AG04450 (cell line): ENCODE measurements at regions not wholly inside any gene's neighbourhood (a gene's known extent, or its start where the extent isn't known, plus 50 kb on each side); places are given as distances from the start of the nearest gene placed in this dataset.

Experiments used
- CTCF ChIA-PET: fragments of 300-600, 350-600 bp; formaldehyde crosslinking; extraction: SDS; loops from one replicate; lab custom pipeline; 2022; ENCODE audit warnings: antibody characterized with exemption, inconsistent platforms; lab: Charles Lee
- POLR2A ChIA-PET: fragments of 350-600 bp; formaldehyde crosslinking; extraction: SDS; loops from one replicate; lab custom pipeline; 2021; ENCODE audit warnings: antibody characterized with exemption, inconsistent platforms; lab: Yijun Ruan, JAX
- DNase-seq: peaks from one replicate; pipeline ENCODE4 v3.0.0-alpha.2; 2011; ENCODE audit warnings: low read depth, low spot score
- H3K27ac ChIP-seq: one replicate; pipeline ENCODE4 v1.5.1; 2012; ENCODE audit warnings: low read depth, low read length, control low read depth
- H3K27me3 ChIP-seq: one replicate; pipeline ENCODE4 v1.6.0; 2012; ENCODE audit warnings: low read length; ENCODE audit not compliant: control insufficient read depth, insufficient read depth
- H3K4me3 ChIP-seq: 2 replicates; pipeline ENCODE4 v1.5.1; 2011; ENCODE audit warnings: mild to moderate bottlenecking, low read depth, low read length, control low read depth
- H3K9me3 ChIP-seq: 2 replicates; pipeline ENCODE4 v1.5.1; 2012; ENCODE audit warnings: low read length; ENCODE audit not compliant: control insufficient read depth, insufficient read depth
- TF ChIP-seq, protein P1 (sequence below): IDR thresholded peaks from 2 replicates; pipeline ENCODE4 v1.5.1; 2011; ENCODE audit warnings: low read depth, low read length, control low read depth, inconsistent platforms

DNA sequence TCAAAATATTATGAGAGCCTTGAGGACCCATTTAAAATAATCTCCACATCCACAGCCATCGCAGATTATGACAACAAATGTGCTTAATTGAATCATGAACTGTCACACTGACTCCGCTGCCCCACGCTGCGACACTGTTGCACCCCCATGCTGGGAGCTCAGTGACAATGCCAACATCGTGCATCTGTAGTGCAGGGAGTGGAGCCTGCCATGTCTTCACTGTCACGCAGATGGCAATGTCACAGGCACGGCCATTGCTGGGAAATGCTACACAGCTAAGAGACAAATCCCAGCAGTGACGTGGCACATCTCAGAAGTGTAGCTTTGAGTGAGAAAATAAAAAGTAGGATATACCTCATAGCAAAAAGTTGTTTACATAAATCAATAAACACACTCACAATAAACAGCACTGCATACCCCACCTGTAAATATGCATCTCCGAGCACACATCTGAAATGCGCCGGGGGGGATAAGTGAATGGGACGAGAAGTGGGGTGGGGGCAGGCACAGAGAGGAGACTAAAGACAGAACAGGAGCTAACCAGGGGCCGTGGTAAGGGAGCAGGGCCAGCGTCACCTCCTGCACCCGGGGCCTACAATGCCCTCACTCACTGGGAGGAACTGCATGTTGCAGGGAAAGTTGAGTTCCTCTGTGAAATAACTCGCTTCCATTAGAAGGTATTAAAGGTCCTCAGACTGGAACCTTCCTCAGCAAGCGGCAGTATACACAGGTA, 349.9 kb downstream of the THBS2 start:
- POLR2A ChIA-PET, result no interaction called here
- H3K9me3 ChIP-seq, result peaks cover 5% of the 10 kb centered on the region; the same call in 1 of the 2 replicates

DNA sequence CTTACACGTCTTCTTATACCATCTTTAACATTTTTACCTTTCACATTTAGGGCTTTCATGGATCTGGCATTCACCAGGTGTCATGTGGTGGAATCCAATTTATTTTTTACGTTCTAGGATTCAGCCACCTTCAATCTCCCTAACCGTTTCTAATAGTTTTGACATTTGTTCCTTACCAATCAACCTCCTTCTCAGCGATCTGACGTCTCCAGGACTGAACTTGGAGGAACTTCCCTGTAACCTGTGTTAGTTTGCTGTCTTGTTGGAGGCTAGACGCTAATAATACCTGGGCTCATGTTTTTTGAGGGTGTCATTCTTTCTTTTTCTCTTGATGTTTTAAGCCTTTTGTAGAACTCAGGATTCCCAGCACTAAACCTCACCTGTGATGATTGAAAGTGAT, 351.6 kb downstream of the THBS2 start:
- ChIA-PET POLR2A (no interaction called here), CTCF (no interaction called here)
- no peak overlapping the region for H3K27ac ChIP-seq
- no peak for DNase-seq
- H3K9me3 ChIP-seq, result peaks cover 5% of the 10 kb centered on the region; the same call in 1 of the 2 replicates
- peaks cover 3% of the 10 kb centered on the region for H3K27me3 ChIP-seq
- no peak overlapping the region for H3K4me3 ChIP-seq
- TF ChIP-seq, protein P1, sequence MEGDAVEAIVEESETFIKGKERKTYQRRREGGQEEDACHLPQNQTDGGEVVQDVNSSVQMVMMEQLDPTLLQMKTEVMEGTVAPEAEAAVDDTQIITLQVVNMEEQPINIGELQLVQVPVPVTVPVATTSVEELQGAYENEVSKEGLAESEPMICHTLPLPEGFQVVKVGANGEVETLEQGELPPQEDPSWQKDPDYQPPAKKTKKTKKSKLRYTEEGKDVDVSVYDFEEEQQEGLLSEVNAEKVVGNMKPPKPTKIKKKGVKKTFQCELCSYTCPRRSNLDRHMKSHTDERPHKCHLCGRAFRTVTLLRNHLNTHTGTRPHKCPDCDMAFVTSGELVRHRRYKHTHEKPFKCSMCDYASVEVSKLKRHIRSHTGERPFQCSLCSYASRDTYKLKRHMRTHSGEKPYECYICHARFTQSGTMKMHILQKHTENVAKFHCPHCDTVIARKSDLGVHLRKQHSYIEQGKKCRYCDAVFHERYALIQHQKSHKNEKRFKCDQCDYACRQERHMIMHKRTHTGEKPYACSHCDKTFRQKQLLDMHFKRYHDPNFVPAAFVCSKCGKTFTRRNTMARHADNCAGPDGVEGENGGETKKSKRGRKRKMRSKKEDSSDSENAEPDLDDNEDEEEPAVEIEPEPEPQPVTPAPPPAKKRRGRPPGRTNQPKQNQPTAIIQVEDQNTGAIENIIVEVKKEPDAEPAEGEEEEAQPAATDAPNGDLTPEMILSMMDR, result no peak

More for the DNA sequence above, 349.9 kb downstream of the THBS2 start:
- peaks cover 3% of the 10 kb centered on the region for H3K27me3 ChIP-seq
- no peak overlapping the region for H3K4me3 ChIP-seq
- TF ChIP-seq, protein P1, result no peak
- CTCF ChIA-PET, result interaction anchor here (1.9 kb wide), 1 partner anchor 9 kb away, joined by 9 read pairs; no protein-coding TSS in a partner anchor
- no peak for DNase-seq
- no peak overlapping the region for H3K27ac ChIP-seq

DNA sequence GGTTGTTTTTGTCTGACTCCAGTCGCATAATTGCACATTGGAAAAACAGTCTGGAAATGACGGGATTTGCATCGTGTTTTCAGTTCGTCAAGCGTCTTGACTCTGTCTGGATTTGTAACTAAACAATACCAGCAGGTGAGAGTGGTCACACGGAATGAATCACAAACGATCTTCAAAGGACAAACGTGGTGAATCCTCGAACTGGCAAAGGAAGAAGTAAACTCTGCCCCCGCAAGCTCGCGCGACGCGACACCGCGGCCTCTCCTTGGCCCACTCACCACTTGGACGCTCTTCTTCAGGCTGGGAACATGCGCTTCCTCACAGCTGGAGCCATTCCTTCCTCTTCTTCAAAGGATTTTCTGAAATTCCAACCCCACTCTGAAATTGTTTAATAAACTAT, 352.6 kb downstream of the THBS2 start:
- ChIA-PET CTCF (no interaction called here), POLR2A (no interaction called here)
- H3K27ac ChIP-seq, result no peak overlapping the region
- H3K27me3 ChIP-seq, result peaks cover 3% of the 10 kb centered on the region
- peaks cover 5% of the 10 kb centered on the region; the same call in 1 of the 2 replicates for H3K9me3 ChIP-seq
- no peak overlapping the region for H3K4me3 ChIP-seq
- DNase-seq, result no peak
- TF ChIP-seq, protein P1, result no peak

DNA sequence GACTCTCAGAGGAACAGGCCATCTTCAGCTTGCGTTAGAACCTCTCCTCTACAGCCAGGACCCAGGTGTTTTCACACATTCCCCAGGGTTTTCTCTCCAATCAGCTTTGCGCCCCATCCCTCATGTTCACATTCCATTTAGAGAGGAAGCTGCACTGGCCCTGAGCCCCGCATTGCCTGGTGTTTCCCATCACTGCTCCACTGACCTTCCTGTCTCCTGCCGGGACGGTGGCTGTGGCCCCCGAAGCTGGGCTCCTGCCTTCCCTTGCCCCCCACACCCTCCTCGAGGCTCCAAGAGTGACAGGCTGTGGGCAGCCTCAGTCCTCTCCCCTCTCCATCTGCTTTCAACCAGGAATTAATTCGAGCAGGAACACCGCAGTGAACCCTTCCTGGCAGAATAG, 357.3 kb downstream of the THBS2 start:
- CTCF ChIA-PET, result interaction anchor here (1.1 to 2.7 kb wide), 2 partner anchors 624 to 744 kb away, joined by 3 to 13 read pairs; no protein-coding TSS in a partner anchor
- peaks cover 2% of the 10 kb centered on the region for H3K27me3 ChIP-seq
- POLR2A ChIA-PET, result no interaction called here
- H3K9me3 ChIP-seq, result peaks cover 3% of the 10 kb centered on the region; the same call in 1 of the 2 replicates
- TF ChIP-seq, protein P1, result no peak
- H3K27ac ChIP-seq, result no peak overlapping the region
- no peak for DNase-seq
- no peak overlapping the region for H3K4me3 ChIP-seq
